HCT116 (cell line): ENCODE measurements at regions not wholly inside any gene's neighbourhood (a gene's known extent, or its start where the extent isn't known, plus 50 kb on each side); places are given as distances from the start of the nearest gene placed in this dataset.

Experiments used
- ATAC-seq: fragments of 200-7000 bp; cut with Tn5 transposase; 2 replicates; pipeline ENCODE4 v1.9.1; 2020; ENCODE audit warnings: mild to moderate bottlenecking, moderate library complexity
- BruUV-seq: library from RNA; stranded (reverse); fragments of 400-500 nt; replicated peaks from 2 replicates; lab custom pipeline; 2021; lab: Mats Ljungman, UMichigan
- CTCF ChIA-PET: fragments of 300-600 bp; sonication (Branson Sonifier 250); formaldehyde crosslinking; loops from one replicate; lab custom pipeline; 2021; ENCODE audit warnings: antibody characterized with exemption; lab: Charles Lee
- POLR2A ChIA-PET: fragments of 300-600, 350-600 bp; sonication (Branson Sonifier 250); formaldehyde crosslinking; loops from one replicate; lab custom pipeline; 2021; ENCODE audit warnings: antibody characterized with exemption; lab: Charles Lee
- RAD21 ChIA-PET, 2 experiments: fragments of 300-600 bp; sonication (Branson Sonifier 250); formaldehyde crosslinking; loops; one replicate each; lab custom pipeline; 2023; ENCODE audit warnings: low total read pairs in 2 of 2; ENCODE audit not compliant: uncharacterized antibody in 2 of 2, unreplicated experiment in 2 of 2, low non-redundant PET in 1 of 2; lab: Charles Lee
- DNase-seq: peaks from one replicate; pipeline ENCODE4 v3.0.0-alpha.2; 2010; ENCODE audit warnings: low read depth, low spot score
- H2AFZ ChIP-seq: fragments of 200-600 bp; shearing (Covaris generic), sonication (generic); 2 replicates; pipeline ENCODE4 v1.6.1; 2017; ENCODE audit warnings: low read depth, mixed run types, mixed read lengths, antibody characterized with exemption, low read length; ENCODE audit not compliant: poor library complexity, severe bottlenecking
- H3K27ac ChIP-seq: 2 replicates; pipeline ENCODE4 v1.5.1; 2012; ENCODE audit warnings: low read depth, low read length
- H3K27me3 ChIP-seq: fragments of 200-600 bp; sonication (generic); 2 replicates; pipeline ENCODE4 v1.6.1; 2016; ENCODE audit warnings: mixed run types, low read length, mixed read lengths; ENCODE audit not compliant: insufficient read depth
- H3K36me3 ChIP-seq, 2 experiments: fragments of 200-500 bp in 1 of 2; fragments of 200-600 bp in 1 of 2; sonication (Bioruptor generic) in 1 of 2; sonication (generic) in 1 of 2; 2 replicates each; pipeline versions ENCODE4 v1.5.1 to v1.6.1; 2014 to 2016; ENCODE audit warnings: low read length in 2 of 2, inconsistent platforms in 1 of 2, mixed read lengths in 1 of 2, mixed run types in 1 of 2; ENCODE audit not compliant: insufficient read depth in 2 of 2, control insufficient read depth in 1 of 2
- H3K4me1 ChIP-seq, 2 experiments: fragments of 200-600 bp in 1 of 2; sonication (generic) in 1 of 2; 2 replicates each; pipeline versions ENCODE4 v1.5.1 to v1.6.1; 2012 to 2017; ENCODE audit warnings: low read length in 2 of 2, inconsistent platforms in 1 of 2, mild to moderate bottlenecking in 1 of 2, mixed read lengths in 1 of 2, mixed run types in 1 of 2, moderate library complexity in 1 of 2; ENCODE audit not compliant: insufficient read depth in 2 of 2, control insufficient read depth in 1 of 2
- H3K4me2 ChIP-seq: fragments of 200-600 bp; sonication (generic); 2 replicates; pipeline ENCODE4 v1.6.1; 2017; ENCODE audit warnings: mixed run types, low read length, mixed read lengths
- H3K4me3 ChIP-seq, 2 experiments: fragments of 200-600 bp in 1 of 2; sonication (generic) in 1 of 2; replicated peaks in 1 of 2; 2 replicates each; pipeline ENCODE4 v1.5.1; 2011 to 2016; ENCODE audit warnings: low read length in 2 of 2, control low read depth in 1 of 2, low read depth in 1 of 2, mild to moderate bottlenecking in 1 of 2, mixed read lengths in 1 of 2, mixed run types in 1 of 2
- H3K79me2 ChIP-seq: fragments of 200-600 bp; sonication (generic); 2 replicates; pipeline ENCODE4 v1.6.1; 2017; ENCODE audit warnings: mild to moderate bottlenecking, mixed run types, low read length, moderate library complexity, mixed read lengths; ENCODE audit not compliant: insufficient read depth
- H3K9ac ChIP-seq: fragments of 200-600 bp; sonication (generic); 2 replicates; pipeline ENCODE4 v1.6.1; 2016; ENCODE audit warnings: low read length, mixed read lengths
- H3K9me2 ChIP-seq: fragments of 200-600 bp; sonication (generic), shearing (Covaris generic); 2 replicates; pipeline ENCODE4 v1.6.1; 2017; ENCODE audit warnings: mixed run types, mild to moderate bottlenecking, moderate library complexity; ENCODE audit not compliant: insufficient read depth
- H3K9me3 ChIP-seq, 2 experiments: fragments of 200-500 bp in 1 of 2; fragments of 200-600 bp in 1 of 2; sonication (Bioruptor generic) in 1 of 2; sonication (generic) in 1 of 2; 2 replicates each; pipeline ENCODE4 v1.6.1; 2014 to 2017; ENCODE audit warnings: low read length in 2 of 2, mixed read lengths in 2 of 2, inconsistent platforms in 1 of 2, low read depth in 1 of 2, mild to moderate bottlenecking in 1 of 2, mixed run types in 1 of 2, moderate library complexity in 1 of 2; ENCODE audit not compliant: control insufficient read depth in 1 of 2, insufficient read depth in 1 of 2
- H4K20me1 ChIP-seq: fragments of 200-600 bp; sonication (generic), shearing (Covaris generic); 2 replicates; pipeline ENCODE4 v1.6.1; 2017; ENCODE audit warnings: mixed run types, mild to moderate bottlenecking, moderate library complexity; ENCODE audit not compliant: insufficient read depth
- CBX3 ChIP-seq: IDR thresholded peaks from 2 replicates; pipeline ENCODE4 v1.6.1; 2012; ENCODE audit warnings: low read depth
- CEBPB ChIP-seq: IDR thresholded peaks from 2 replicates; pipeline ENCODE4 v1.6.1; 2012; ENCODE audit warnings: low read depth
- EGR1 ChIP-seq: IDR thresholded peaks from 2 replicates; pipeline ENCODE4 v1.6.1; 2012; ENCODE audit warnings: low read depth
- ELF1 ChIP-seq: IDR thresholded peaks from 2 replicates; pipeline ENCODE4 v1.6.1; 2012; ENCODE audit warnings: low read depth, borderline replicate concordance
- EZH2 ChIP-seq: fragments of 200-600 bp; sonication (generic); IDR thresholded peaks from 2 replicates; pipeline ENCODE4 v1.6.1; 2017; ENCODE audit warnings: antibody characterized with exemption, mixed run types
- EZH2phosphoT487 ChIP-seq: fragments of 200-600 bp; IDR thresholded peaks from 2 replicates; pipeline ENCODE4 v1.6.1; 2018; ENCODE audit warnings: antibody characterized with exemption, borderline replicate concordance
- FOSL1 ChIP-seq: IDR thresholded peaks from 2 replicates; pipeline ENCODE4 v1.6.1; 2012; ENCODE audit warnings: low read depth
- POLR2A ChIP-seq: IDR thresholded peaks from 2 replicates; pipeline ENCODE4 v1.7.0; 2011; ENCODE audit warnings: borderline replicate concordance; ENCODE audit not compliant: insufficient read depth, insufficient read length; ENCODE audit errors: extremely low read depth
- POLR2AphosphoS5 ChIP-seq: IDR thresholded peaks from 2 replicates; pipeline ENCODE4 v1.6.1; 2011; ENCODE audit warnings: mild to moderate bottlenecking, low read depth, low read length, moderate library complexity
- RAD21 ChIP-seq: IDR thresholded peaks from 2 replicates; pipeline ENCODE4 v1.6.1; 2012; ENCODE audit warnings: low read depth, mild to moderate bottlenecking
- SIN3A ChIP-seq: IDR thresholded peaks from 2 replicates; pipeline ENCODE4 v1.6.1; 2012; ENCODE audit warnings: low read depth
- SP1 ChIP-seq: IDR thresholded peaks from 2 replicates; pipeline ENCODE4 v1.6.1; 2012; ENCODE audit warnings: low read depth
- SRF ChIP-seq: IDR thresholded peaks from 2 replicates; pipeline ENCODE4 v1.6.1; 2012; ENCODE audit warnings: low read depth
- TCF7L2 ChIP-seq: IDR thresholded peaks from 2 replicates; pipeline ENCODE4 v1.7.0; 2011; ENCODE audit warnings: borderline replicate concordance, inconsistent platforms; ENCODE audit not compliant: insufficient read depth, insufficient read length; ENCODE audit errors: extremely low read depth
- ZFX ChIP-seq: fragments of 450-650 bp; IDR thresholded peaks from 2 replicates; pipeline ENCODE4 v1.6.1; 2017
- ZNF274 ChIP-seq: fragments of 200-500 bp; sonication (Bioruptor generic); IDR thresholded peaks from 2 replicates; pipeline ENCODE4 v1.6.1; 2014; ENCODE audit warnings: mild to moderate bottlenecking, low read depth, low read length, inconsistent platforms
- intact Hi-C: fragments of 100-400 bp; cut with micrococcal nuclease; formaldehyde crosslinking; loops from 2 replicates; pipeline ENCODE4 v1.10.0; 2022
- TF ChIP-seq, protein P1 (sequence below), 3 experiments: fragments of 200-600 bp in 1 of 3; sonication (generic) in 1 of 3; IDR thresholded peaks in 2 of 3; conservative IDR thresholded peaks in 1 of 3; 2 replicates each; pipeline ENCODE4 v1.5.1; 2012 to 2017; ENCODE audit warnings: low read depth in 2 of 3, low read length in 2 of 3, antibody characterized with exemption in 1 of 3, borderline replicate concordance in 1 of 3, control low read depth in 1 of 3, mild to moderate bottlenecking in 1 of 3, mixed read lengths in 1 of 3, mixed run types in 1 of 3, moderate library complexity in 1 of 3; ENCODE audit not compliant: insufficient read depth in 1 of 3
- TF ChIP-seq, protein P2 (sequence below): IDR thresholded peaks from 2 replicates; pipeline ENCODE4 v1.6.1; 2011; ENCODE audit warnings: mild to moderate bottlenecking, low read length, moderate library complexity; ENCODE audit not compliant: insufficient replicate concordance; ENCODE audit errors: extremely low read depth

DNA sequence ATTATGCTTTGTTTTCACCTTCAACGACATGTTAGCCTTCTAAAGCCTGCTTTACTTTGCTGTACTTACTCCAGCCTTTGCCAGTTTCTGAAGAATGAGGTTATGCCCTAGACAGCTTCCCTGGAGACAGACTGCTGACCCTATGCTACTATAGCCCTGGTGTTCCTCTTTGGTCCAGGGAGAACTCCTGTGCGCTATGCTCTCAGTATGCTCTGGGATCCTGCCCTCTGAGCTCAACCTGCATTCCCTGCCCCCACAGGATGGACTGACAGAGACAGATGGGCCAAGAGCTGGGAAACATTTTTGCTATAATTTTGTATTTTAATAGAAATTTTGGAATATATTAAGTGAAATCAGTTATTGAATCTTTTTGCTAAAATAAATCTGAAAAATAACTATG, 425.9 kb downstream of the TMA16 start:
- ChIA-PET POLR2A (no interaction called here), CTCF (no interaction called here), RAD21 (interaction anchor here in 1 of 2 experiments (0.7 kb wide), 1 partner anchor 31 kb away, joined by 3 read pairs; no protein-coding TSS in a partner anchor)
- no peak overlapping the region for H3K4me3 ChIP-seq
- no peaks in the 10 kb centered on the region for H3K36me3 ChIP-seq
- H3K27me3 ChIP-seq = no peaks in the 10 kb centered on the region
- H3K9me2 ChIP-seq = no peaks in the 10 kb centered on the region
- no peak overlapping the region for H2AFZ ChIP-seq
- no peak for TF ChIP-seq EZH2phosphoT487
- TF ChIP-seq SIN3A = no peak
- no peak for TF ChIP-seq POLR2A
- no peak for TF ChIP-seq CBX3
- TF ChIP-seq ELF1 = no peak
- no peak for TF ChIP-seq SP1
- no peak for TF ChIP-seq EGR1
- TF ChIP-seq FOSL1 = no peak
- no peak for TF ChIP-seq TCF7L2
- TF ChIP-seq, protein P1, sequence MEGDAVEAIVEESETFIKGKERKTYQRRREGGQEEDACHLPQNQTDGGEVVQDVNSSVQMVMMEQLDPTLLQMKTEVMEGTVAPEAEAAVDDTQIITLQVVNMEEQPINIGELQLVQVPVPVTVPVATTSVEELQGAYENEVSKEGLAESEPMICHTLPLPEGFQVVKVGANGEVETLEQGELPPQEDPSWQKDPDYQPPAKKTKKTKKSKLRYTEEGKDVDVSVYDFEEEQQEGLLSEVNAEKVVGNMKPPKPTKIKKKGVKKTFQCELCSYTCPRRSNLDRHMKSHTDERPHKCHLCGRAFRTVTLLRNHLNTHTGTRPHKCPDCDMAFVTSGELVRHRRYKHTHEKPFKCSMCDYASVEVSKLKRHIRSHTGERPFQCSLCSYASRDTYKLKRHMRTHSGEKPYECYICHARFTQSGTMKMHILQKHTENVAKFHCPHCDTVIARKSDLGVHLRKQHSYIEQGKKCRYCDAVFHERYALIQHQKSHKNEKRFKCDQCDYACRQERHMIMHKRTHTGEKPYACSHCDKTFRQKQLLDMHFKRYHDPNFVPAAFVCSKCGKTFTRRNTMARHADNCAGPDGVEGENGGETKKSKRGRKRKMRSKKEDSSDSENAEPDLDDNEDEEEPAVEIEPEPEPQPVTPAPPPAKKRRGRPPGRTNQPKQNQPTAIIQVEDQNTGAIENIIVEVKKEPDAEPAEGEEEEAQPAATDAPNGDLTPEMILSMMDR (IDR thresholded peaks at IDR 0.05 in 2 of 3, conservative IDR thresholded peaks at IDR 0.05 in 1 of 3; ENCODE audit: borderline replicate concordance in 1 of 3, insufficient read depth in 1 of 3, low read depth in 2 of 3, low read length in 2 of 3) = no peak
- TF ChIP-seq POLR2AphosphoS5 = no peak
- TF ChIP-seq CEBPB = no peak
- TF ChIP-seq, protein P2, sequence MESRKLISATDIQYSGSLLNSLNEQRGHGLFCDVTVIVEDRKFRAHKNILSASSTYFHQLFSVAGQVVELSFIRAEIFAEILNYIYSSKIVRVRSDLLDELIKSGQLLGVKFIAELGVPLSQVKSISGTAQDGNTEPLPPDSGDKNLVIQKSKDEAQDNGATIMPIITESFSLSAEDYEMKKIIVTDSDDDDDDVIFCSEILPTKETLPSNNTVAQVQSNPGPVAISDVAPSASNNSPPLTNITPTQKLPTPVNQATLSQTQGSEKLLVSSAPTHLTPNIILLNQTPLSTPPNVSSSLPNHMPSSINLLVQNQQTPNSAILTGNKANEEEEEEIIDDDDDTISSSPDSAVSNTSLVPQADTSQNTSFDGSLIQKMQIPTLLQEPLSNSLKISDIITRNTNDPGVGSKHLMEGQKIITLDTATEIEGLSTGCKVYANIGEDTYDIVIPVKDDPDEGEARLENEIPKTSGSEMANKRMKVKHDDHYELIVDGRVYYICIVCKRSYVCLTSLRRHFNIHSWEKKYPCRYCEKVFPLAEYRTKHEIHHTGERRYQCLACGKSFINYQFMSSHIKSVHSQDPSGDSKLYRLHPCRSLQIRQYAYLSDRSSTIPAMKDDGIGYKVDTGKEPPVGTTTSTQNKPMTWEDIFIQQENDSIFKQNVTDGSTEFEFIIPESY = no peak
- TF ChIP-seq SRF = no peak
- no peak for TF ChIP-seq EZH2
- TF ChIP-seq ZFX = no peak
- no peak for TF ChIP-seq ZNF274
- TF ChIP-seq RAD21 = no peak
- no peaks in the 10 kb centered on the region for H3K79me2 ChIP-seq
- intact Hi-C loops = no loop called here
- no peak for DNase-seq
- no peak overlapping the region for H3K4me2 ChIP-seq
- H3K9ac ChIP-seq = no peak overlapping the region
- ATAC-seq = no peak
- no peaks in the 10 kb centered on the region for H3K9me3 ChIP-seq
- BruUV-seq = no TSS peak
- no peaks in the 10 kb centered on the region for H3K4me1 ChIP-seq
- no peaks in the 10 kb centered on the region for H4K20me1 ChIP-seq
- H3K27ac ChIP-seq = no peak overlapping the region
